Bronchial epithelial cell (primary cell): ENCODE measurements at regions not wholly inside any gene's neighbourhood (a gene's known extent, or its start where the extent isn't known, plus 50 kb on each side); places are given as distances from the start of the nearest gene placed in this dataset.

Source experiments
- DNase-seq: peaks from one replicate; pipeline ENCODE4 v3.0.0-alpha.2; 2010; ENCODE audit warnings: low read depth
- FAIRE-seq: peaks from 2 replicates; lab custom pipeline; 2011; peaks lifted over from hg19 to GRCh38; lab: Jason Lieb, UNC
- H3K27me3 ChIP-seq: 2 replicates; pipeline ENCODE4 v1.5.1; 2011; ENCODE audit warnings: low read length; ENCODE audit not compliant: control insufficient read depth, insufficient read depth
- H3K36me3 ChIP-seq: 2 replicates; pipeline ENCODE4 v1.5.1; 2011; ENCODE audit warnings: low read length; ENCODE audit not compliant: control insufficient read depth, insufficient read depth
- H3K4me3 ChIP-seq: 2 replicates; pipeline ENCODE4 v1.5.1; 2011; ENCODE audit warnings: mild to moderate bottlenecking, low read depth, low read length, control low read depth
- TF ChIP-seq, protein P1 (sequence below): IDR thresholded peaks from 2 replicates; pipeline ENCODE4 v1.5.1; 2011; ENCODE audit warnings: mild to moderate bottlenecking, moderate library complexity, low read length, control low read depth, inconsistent platforms; ENCODE audit not compliant: insufficient read depth, severe bottlenecking

DNA sequence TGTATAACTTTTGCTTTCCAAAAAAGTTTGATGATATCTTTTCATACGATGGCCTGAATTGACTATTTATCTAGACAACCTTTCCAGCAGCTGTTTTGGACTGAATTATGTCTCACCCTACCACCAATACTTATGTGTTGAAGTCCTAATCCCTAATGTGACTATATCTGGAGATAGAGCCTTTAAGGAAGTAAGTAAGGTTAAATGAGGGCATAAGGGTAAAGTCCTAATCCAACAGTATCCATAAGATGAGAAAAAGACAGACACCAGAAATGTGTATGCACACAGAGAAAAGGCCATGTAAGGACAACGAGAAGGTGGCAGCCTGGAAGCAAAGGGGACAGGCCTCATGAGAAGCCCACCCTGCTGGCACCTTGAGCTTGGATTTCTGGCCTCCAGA lies 86.6 kb upstream of the PPARGC1A start:
- FAIRE-seq (no peak), DNase-seq (no peak)
- Histone ChIP-seq H3K27me3 (no peaks in the 10 kb centered on the region), H3K36me3 (no peaks in the 10 kb centered on the region), H3K4me3 (no peak overlapping the region)
- TF ChIP-seq, protein P1, sequence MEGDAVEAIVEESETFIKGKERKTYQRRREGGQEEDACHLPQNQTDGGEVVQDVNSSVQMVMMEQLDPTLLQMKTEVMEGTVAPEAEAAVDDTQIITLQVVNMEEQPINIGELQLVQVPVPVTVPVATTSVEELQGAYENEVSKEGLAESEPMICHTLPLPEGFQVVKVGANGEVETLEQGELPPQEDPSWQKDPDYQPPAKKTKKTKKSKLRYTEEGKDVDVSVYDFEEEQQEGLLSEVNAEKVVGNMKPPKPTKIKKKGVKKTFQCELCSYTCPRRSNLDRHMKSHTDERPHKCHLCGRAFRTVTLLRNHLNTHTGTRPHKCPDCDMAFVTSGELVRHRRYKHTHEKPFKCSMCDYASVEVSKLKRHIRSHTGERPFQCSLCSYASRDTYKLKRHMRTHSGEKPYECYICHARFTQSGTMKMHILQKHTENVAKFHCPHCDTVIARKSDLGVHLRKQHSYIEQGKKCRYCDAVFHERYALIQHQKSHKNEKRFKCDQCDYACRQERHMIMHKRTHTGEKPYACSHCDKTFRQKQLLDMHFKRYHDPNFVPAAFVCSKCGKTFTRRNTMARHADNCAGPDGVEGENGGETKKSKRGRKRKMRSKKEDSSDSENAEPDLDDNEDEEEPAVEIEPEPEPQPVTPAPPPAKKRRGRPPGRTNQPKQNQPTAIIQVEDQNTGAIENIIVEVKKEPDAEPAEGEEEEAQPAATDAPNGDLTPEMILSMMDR: no peak

DNA sequence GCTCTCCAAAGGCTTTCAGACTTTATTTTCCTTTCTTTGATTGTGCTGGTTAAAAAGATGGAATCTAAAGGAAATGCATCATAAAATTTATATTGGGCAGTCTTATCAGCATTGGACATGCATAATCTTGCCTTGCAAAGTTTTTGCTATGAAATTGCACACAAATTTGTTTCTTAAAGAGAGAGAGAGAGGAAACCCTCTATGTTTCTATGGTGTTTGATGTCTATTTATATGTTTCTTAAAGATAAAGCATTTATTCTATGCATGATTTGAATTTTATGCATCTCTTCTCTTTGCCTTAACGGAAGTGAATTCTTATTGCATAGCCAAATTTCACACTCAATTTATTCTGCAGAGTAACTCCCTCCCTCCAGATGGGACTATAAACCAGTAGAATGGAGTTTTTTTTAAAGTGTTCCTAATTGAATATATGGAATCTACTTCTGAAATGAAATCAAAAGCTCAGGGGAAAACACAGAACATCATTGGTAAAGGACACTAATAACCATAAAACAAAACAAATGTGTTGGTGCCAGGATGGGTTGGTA lies 83.5 kb upstream of the PPARGC1A start:
- no peak for FAIRE-seq
- no peaks in the 10 kb centered on the region for H3K27me3 ChIP-seq

DNA sequence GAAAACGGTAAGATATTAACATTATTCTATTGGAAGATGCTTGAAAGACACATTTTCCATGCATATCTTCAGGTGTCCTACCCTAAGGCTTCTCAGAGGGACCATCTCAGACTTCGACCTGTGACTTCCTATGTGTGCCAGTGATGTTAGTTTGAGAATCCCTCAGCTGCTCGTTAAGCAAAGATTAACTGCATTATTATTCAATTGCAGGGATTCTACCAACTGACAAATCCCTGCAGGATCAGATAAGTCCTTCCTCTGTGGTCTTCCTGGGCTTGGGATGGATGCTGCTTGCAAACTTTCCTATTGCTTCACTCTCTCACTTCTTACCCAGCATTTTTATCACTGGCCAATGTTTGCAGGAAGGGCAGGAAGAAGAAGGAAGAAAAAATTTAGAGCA lies 83.0 kb upstream of the PPARGC1A start:
- H3K36me3 ChIP-seq: no peaks in the 10 kb centered on the region
- TF ChIP-seq, protein P1: no peak
- no peaks in the 10 kb centered on the region for H3K27me3 ChIP-seq
- H3K4me3 ChIP-seq: no peak overlapping the region
- FAIRE-seq (no peak), DNase-seq (no peak)

More for the DNA sequence above, 83.5 kb upstream of the PPARGC1A start:
- no peaks in the 10 kb centered on the region for H3K36me3 ChIP-seq
- no peak overlapping the region for H3K4me3 ChIP-seq
- TF ChIP-seq, protein P1: no peak
- DNase-seq: no peak

DNA sequence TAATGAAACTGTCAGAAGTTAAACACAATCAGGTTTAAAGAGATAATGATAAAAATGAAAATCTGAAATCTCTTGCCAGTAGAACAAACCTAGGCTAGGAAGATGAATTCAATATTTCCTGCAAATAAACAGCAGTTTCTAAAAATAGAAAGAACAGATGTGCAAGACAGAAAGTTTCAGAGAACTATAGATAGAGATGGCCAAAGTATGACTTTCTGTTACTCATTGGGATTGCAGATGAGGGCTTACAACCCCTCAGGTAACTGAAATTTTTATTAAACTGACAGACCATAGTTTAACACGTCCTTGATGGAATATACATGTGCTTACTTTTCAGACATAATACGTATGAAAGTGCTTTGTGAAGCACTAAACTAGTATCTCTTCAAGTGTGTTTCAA lies 82.3 kb upstream of the PPARGC1A start:
- no peak for FAIRE-seq
- no peak for DNase-seq
- Histone ChIP-seq H3K36me3 (no peaks in the 10 kb centered on the region), H3K4me3 (no peak overlapping the region), H3K27me3 (no peaks in the 10 kb centered on the region)
- TF ChIP-seq, protein P1: no peak

DNA sequence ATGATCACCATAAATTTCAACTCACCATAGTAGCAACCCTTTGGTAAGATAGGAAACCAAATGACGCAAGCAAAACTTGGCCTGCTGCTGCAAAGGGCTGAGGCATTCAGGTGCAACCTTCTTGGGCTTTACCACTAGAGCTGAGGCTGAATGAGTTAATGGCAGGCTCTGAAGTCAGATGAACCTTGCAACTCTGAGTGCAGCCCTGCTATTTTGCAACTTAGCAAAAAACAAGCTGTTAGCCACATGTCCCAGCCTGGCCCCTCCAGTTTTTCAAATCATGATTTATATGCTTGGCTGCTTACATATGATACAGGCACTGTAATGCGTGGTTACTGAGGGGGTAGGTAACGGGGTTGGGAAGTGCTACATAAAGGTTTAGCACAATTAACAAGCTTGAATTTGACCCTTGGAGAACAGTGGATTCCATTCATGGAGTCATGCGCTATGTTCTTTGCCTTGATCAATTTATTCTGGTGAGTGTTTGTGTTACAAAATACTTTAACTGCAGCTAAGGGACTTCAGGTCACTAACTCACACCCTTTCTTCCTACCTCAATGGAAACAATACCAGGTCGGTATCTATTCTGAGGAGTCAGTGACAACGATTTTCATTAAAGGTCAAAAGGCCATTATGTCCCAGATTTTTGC lies 80.5 kb upstream of the PPARGC1A start:
- no peak for DNase-seq
- no peak for FAIRE-seq
- TF ChIP-seq, protein P1: no peak
- H3K4me3 ChIP-seq: no peak overlapping the region
- no peaks in the 10 kb centered on the region for H3K27me3 ChIP-seq
- H3K36me3 ChIP-seq: no peaks in the 10 kb centered on the region
